ENCODE measurements at regions not wholly inside any gene's neighbourhood (a gene's known extent, or its start where the extent isn't known, plus 50 kb on each side); places are given as distances from the start of the nearest gene placed in this dataset.

- TF ChIP-seq CTCF (IDR thresholded peaks at IDR 0.05; ENCODE audit: insufficient read depth, low read length, poor library complexity, severe bottlenecking) (no peak), EZH2phosphoT487 (conservative IDR thresholded peaks at IDR 0.05; ENCODE audit: low read length) (no peak)
Measured at GRCh38 chr3:124168271-124168670, 176.3 kb upstream of the ROPN1 start.

All from SU-DHL-6 (cell line).